SH-SY5Y (cell line): ENCODE measurements at regions not wholly inside any gene's neighbourhood (a gene's known extent, or its start where the extent isn't known, plus 50 kb on each side); places are given as distances from the start of the nearest gene placed in this dataset.

Experiments
- GATA2 ChIP-seq: IDR thresholded peaks from 2 replicates; pipeline ENCODE4 v1.6.1; 2011; ENCODE audit warnings: mild to moderate bottlenecking, low read depth, low read length
- GATA3 ChIP-seq: IDR thresholded peaks from 2 replicates; pipeline ENCODE4 v1.6.1; 2011; ENCODE audit warnings: low read depth, mild to moderate bottlenecking, low read length, moderate library complexity

DNA sequence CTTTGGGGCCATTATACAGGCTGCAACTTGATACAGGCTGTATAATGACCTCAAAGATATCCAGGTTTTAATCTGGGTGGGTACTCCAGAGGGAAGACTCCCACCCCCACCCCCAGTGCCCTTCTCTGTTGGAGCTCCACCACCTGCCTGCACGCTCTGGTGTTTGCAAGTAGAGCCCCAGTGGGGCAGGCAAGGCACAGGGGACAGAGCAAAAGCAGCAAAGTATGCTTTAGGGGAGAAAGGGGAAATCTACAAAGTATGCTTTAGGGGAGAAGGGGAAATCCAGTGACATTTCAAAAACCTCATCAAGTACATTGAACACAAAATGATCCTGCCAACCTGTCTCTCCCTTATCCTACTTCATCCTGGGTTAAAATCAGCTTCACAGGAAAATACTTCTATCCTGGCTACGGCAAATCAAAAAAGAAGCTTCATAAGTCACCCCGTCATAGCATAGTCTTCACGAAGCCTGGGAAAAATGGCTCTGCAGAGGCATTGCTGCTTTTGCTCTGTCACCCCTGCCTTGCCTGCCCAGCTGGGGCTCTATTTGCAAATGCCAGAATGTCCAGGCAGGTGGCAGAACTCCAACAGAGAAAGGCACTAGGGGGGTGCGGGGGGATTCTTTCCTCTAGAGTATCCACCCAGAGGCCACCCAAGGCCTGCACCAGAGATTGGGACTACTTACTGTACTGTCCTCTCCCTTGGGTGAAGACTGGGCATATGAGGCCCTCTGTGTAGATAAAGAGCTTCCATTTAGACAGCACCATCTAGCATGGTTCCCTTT, 60.9 kb upstream of the ATP11B start:
- no peak for TF ChIP-seq GATA2
- TF ChIP-seq GATA3 = no peak

DNA sequence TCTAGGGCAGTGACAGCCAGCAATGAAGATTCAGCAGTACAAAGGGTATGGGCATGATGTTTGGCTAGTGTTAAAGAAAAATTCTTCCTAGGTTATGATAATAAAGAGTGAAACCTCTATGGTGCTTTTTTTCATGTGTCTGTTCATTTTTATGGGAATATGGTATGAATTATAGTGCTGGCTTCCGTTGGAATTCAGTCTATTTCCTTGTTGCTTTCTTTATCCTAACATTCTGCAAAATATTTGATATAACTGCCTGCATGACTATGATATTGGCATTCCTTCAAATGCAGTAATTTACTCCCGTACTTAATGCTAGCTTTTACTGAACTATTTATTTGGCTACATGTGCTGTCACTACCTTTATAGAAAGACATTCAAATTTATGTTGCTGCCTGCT, 57.6 kb upstream of the ATP11B start:
- TF ChIP-seq GATA2 = no peak
- TF ChIP-seq GATA3 = no peak

DNA sequence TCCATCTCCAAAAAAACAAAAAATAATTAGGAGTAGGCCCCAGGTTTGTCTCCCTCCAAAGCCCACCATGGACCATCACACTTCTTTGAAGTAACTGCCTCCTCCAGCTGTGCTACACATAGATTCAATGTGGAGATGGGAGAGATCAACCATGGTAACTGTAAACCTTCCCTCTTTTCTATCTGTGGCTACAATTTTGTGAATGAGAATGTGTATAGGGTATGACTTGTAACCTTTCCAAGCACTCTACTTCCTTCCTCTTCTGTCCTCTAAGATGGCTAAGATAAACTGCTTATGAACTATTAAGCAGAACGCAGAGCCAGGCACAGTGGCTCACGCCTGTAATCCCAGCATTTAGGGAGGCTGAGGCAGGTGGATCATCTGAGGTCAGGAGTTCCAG, 55.5 kb upstream of the ATP11B start:
- TF ChIP-seq GATA3 (no peak), GATA2 (no peak)

DNA sequence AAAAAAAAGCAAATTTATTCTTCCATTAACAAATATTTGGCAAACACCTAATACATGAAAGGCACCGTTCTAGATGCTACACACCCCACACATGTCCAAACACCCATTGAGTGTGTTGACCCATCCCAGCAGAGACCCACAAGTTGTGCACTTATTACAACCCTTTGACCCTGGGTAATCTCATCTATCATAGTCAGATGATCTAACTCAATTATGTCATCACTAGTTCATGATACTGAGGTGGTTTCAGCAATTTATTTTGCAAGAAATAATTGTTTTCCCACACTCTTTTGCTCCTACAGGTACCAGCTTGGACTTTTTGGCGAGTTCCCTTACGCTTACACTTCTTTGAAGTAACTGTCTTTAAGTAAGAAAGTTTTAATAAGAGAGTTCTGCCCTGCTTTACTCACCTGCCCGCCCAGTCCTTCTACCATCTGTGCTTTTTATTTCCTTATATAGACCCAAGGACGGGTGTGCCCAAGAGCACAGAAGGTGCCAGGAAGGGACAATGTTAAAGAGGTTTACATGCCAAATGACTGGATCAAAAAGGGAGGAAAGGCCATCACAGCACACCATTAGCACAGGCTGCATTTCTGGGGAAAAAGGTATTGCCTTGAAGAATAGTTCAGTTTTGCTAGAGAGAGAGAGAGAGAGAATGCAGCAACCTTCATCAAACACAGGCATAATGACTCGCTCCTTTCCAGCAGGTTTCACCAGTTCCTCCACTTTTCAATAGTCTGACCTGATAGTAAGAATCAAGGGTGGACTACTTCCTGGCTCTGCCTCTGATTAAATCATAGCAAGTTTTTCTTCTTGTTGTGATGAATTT, 54.5 kb upstream of the ATP11B start:
- TF ChIP-seq GATA2 (no peak), GATA3 (no peak)

DNA sequence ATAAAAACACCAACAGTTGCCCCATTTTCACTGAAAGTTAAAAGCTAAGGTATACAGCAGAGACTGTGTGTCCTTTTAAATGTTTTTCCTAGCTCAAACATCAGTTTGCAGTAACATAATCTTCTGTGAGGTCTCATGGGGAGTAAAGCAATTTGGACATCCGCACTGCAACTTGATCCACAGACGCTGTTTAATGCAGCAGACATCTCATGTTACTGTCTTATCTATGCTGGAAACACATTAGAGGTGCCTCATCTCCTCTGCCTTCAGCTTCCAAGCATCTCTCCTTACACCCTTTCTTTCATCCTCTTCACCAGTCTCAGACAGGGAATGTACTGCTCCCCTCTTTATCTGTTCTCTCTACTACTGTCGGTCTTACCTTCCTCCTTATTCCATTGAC, 53.7 kb upstream of the ATP11B start:
- TF ChIP-seq GATA3 (no peak), GATA2 (no peak)

DNA sequence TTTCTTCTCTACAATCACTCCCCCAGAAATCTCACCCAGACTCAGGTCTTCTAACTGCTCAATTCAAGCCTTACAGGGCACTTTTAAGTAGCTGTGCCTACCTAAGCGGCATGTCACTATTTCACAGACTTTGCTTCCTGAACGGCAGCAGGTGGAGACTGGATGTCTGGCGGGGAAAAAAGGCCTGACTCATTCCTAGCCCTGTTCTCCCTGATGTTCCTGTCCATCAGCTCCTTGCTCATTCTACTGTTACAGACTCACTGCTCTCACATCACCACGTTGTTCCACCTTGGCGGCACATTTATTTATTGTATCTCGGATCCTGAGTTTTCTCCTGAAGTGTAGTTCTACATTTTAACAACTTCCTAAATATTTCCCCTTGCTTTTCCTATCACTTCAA, 52.6 kb upstream of the ATP11B start:
- TF ChIP-seq GATA3 = no peak
- no peak for TF ChIP-seq GATA2

DNA sequence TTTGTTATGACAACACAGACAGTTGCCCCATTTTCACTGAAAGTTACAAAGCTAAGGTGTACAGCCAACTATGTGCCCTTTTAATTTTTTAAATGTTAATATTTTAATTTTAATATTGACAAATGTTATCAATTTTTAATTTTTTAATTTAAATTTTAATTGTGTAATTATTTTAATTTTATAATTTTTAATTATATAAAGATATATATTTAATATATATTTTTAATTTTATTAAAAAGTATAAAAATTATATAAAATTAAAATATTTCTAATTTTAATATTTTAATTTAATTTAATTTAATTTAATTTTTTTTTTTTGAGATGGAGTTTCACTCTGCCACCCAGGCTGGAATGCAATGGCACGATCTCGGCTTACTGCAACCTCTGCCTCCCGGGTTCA, 52.1 kb upstream of the ATP11B start:
- no peak for TF ChIP-seq GATA2
